Ovary (tissue), 3 donors: ENCODE measurements at regions not wholly inside any gene's neighbourhood (a gene's known extent, or its start where the extent isn't known, plus 50 kb on each side); places are given as distances from the start of the nearest gene placed in this dataset.

ENCODE experiments used
- CTCF ChIP-seq, 3 donors: fragments of 450-650 bp in 2 of 3; fragments of 200-600 bp in 1 of 3; IDR thresholded peaks; one replicate each; pipeline versions ENCODE4 v1.5.1 to v1.8.0; 2016 to 2022; ENCODE audit warnings: antibody characterized with exemption in 3 of 3, mild to moderate bottlenecking in 1 of 3
- POLR2A ChIP-seq: fragments of 450-650 bp; IDR thresholded peaks from one replicate; pipeline ENCODE4 v1.6.1; 2017; ENCODE audit warnings: antibody characterized with exemption, mild to moderate bottlenecking, moderate library complexity
- donor health status: DM: no; HTN: no; CAD: no.

DNA sequence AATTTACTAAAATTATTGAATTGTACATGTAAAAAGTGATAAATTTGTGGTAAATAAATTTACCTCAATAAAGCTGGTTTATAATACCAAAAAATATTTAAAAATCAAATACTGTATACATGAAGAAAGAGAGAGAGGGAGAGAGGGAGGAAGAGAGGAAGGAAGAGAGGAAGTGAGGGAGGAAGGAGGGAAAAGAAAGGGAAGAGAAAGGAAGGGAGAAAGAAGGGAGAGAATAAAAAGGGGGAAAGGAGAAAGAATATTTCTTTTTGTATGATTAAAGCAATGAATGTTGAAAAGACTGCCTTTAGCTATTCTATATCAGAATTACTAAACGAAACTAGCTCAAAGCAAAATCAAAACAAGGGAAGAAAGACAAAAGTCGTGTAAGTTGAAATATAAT lies 150.0 kb downstream of the LRIG2 start:
- TF ChIP-seq CTCF (IDR thresholded peaks at IDR 0.05) (no peak), POLR2A (no peak)
